ENCODE measurements at regions not wholly inside any gene's neighbourhood (a gene's known extent, or its start where the extent isn't known, plus 50 kb on each side); places are given as distances from the start of the nearest gene placed in this dataset.

DNA sequence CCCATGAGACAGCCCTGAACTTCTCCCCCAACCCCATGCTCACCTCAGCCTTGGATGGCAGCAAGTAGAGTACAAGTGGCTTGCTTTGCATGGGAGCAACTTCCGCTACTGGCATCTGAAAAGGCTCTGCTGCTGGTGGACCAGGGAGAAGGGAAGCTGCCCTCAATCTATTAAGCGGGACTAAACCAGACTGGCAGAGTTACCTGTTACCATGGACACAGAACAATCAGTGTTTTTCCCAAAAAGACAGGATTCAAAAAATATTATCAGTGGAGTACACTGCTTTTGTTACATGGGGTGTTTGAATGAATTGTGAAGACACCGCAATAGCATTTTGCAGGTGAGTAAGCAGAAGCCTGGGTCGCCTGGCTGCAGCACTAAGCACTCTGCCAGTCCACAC is 631.4 kb upstream of the B3GAT1 start:
- no peak overlapping the region for H3K27ac ChIP-seq
- no peaks in the 10 kb centered on the region for H3K9me3 ChIP-seq
- no peak for TF ChIP-seq POLR2A (IDR thresholded peaks at IDR 0.05)
- TF ChIP-seq, protein P1, sequence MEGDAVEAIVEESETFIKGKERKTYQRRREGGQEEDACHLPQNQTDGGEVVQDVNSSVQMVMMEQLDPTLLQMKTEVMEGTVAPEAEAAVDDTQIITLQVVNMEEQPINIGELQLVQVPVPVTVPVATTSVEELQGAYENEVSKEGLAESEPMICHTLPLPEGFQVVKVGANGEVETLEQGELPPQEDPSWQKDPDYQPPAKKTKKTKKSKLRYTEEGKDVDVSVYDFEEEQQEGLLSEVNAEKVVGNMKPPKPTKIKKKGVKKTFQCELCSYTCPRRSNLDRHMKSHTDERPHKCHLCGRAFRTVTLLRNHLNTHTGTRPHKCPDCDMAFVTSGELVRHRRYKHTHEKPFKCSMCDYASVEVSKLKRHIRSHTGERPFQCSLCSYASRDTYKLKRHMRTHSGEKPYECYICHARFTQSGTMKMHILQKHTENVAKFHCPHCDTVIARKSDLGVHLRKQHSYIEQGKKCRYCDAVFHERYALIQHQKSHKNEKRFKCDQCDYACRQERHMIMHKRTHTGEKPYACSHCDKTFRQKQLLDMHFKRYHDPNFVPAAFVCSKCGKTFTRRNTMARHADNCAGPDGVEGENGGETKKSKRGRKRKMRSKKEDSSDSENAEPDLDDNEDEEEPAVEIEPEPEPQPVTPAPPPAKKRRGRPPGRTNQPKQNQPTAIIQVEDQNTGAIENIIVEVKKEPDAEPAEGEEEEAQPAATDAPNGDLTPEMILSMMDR (IDR thresholded peaks at IDR 0.05) = no peak
- H3K4me1 ChIP-seq = no peaks in the 10 kb centered on the region
- no peak overlapping the region for H3K4me3 ChIP-seq
- no peaks in the 10 kb centered on the region for H3K36me3 ChIP-seq
- no peak for ATAC-seq
- DNase-seq = no peak
- no peaks in the 10 kb centered on the region for H3K27me3 ChIP-seq
- WGBS (ENCODE audit: insufficient coverage, low coverage, low lambda C conversion rate, missing lambda C conversion rate) = 75% methylated on average over 2 of the region's 4 CpGs
- intact Hi-C loops (cut with DNase I) = no loop called here

DNA sequence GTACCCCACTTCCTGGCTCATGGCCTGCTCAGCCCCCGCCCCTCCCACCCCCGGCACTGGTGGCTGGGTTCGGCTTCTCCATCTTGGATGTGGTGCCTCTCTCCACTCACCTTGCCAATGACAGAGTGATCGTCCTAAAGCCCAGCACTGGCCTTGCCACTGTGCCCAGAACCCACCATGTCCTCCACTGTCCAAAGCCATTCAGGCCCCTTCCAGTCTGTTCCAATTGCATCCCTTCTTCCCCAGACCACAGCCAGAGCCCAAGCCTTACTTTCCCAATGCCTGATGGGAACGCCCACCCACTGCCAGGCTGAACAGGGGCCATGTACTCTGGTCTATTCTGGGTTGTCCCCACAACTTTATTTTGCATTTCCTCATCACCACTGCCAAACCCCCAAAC is 625.8 kb upstream of the B3GAT1 start:
- ATAC-seq (no peak), DNase-seq (no peak)
- no peaks in the 10 kb centered on the region for H3K36me3 ChIP-seq
- intact Hi-C loops (cut with DNase I) = no loop called here
- no peaks in the 10 kb centered on the region for H3K4me1 ChIP-seq
- WGBS (ENCODE audit: insufficient coverage, low coverage, low lambda C conversion rate, missing lambda C conversion rate) = 33% methylated on average over 1 of the region's 5 CpGs
- no peaks in the 10 kb centered on the region for H3K9me3 ChIP-seq
- no peak overlapping the region for H3K27ac ChIP-seq
- H3K27me3 ChIP-seq = no peaks in the 10 kb centered on the region
- TF ChIP-seq, protein P1 (IDR thresholded peaks at IDR 0.05) = no peak
- TF ChIP-seq POLR2A (IDR thresholded peaks at IDR 0.05) = no peak
- no peak overlapping the region for H3K4me3 ChIP-seq

DNA sequence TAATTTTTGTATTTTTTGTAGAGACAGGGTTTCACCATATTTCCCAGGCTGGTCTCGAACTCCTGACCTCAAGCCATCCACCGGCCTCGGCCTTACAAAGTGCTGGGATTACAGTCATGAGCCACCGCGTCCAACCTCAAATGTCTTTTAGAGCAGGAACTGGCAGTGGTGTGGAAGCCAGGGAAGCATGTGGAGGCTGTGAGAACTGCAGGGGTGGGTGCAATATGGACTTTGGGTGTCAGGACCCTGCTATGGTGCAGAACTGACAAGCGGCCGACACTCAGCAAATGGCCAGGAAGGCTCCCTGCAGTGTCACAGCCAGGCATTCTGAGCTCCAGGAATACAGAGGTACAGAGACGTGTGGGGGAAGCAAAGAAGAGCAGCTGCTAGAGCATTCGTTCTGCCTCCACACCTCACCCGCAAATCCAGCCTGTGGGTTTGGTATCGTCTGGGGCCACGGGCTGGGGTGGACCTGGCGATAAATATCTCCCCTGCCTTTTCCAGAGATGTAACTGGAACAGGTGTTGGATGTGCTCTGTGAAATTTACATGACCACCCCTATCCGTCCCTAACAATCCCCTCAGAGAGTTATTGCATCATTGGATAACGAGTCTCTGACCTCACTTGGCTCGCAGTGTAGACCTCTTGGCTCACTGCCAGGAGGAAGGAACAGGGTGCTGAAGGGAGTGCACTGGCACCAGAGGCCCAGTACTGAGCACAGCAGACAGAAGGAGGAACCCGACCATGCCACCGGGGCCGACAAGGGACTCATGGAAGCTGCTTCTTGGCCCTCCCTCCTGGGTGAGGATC is 624.7 kb upstream of the B3GAT1 start:
- 59% methylated on average over 14 of the region's 19 CpGs for WGBS (ENCODE audit: insufficient coverage, low coverage, low lambda C conversion rate, missing lambda C conversion rate)
- TF ChIP-seq, protein P1 (IDR thresholded peaks at IDR 0.05) = no peak
- no peak for TF ChIP-seq POLR2A (IDR thresholded peaks at IDR 0.05)
- H3K4me3 ChIP-seq = no peak overlapping the region
- no peaks in the 10 kb centered on the region for H3K4me1 ChIP-seq
- no peaks in the 10 kb centered on the region for H3K9me3 ChIP-seq
- intact Hi-C loops (cut with DNase I) = no loop called here
- H3K27me3 ChIP-seq = no peaks in the 10 kb centered on the region
- no peaks in the 10 kb centered on the region for H3K36me3 ChIP-seq
- no peak overlapping the region for H3K27ac ChIP-seq
- ATAC-seq = peak in 1 of 4 donors; percentile 21
- DNase-seq = no peak

DNA sequence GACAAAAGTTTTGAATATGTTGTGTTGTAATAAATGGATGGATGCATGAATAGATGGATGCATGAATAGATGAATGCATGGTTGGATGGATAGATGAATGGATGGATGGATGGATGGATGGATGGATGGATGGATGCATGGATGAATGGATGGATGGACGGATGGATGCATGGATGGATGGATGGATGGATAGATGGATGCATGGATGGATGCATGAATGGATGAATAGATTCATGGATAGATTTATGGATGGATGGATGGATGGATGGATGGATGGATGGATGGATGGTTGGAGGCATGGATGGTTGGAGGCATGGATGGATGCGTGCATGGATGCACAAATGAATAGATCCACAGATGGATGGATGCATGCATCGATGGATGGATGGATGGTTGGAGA is 623.2 kb upstream of the B3GAT1 start:
- Histone ChIP-seq H3K27me3 (no peaks in the 10 kb centered on the region), H3K27ac (no peak overlapping the region), H3K36me3 (no peaks in the 10 kb centered on the region), H3K4me3 (no peak overlapping the region), H3K4me1 (no peaks in the 10 kb centered on the region), H3K9me3 (no peaks in the 10 kb centered on the region)
- 45% methylated on average over 3 of the region's 3 CpGs for WGBS (ENCODE audit: insufficient coverage, low coverage, low lambda C conversion rate, missing lambda C conversion rate)
- intact Hi-C loops (cut with DNase I) = no loop called here
- TF ChIP-seq, protein P1 (IDR thresholded peaks at IDR 0.05) = no peak
- no peak for TF ChIP-seq POLR2A (IDR thresholded peaks at IDR 0.05)
- no peak for ATAC-seq
- DNase-seq = no peak

Data from right lobe of liver (tissue), 6 donors.